HCT116 (cell line): ENCODE measurements at regions not wholly inside any gene's neighbourhood (a gene's known extent, or its start where the extent isn't known, plus 50 kb on each side); places are given as distances from the start of the nearest gene placed in this dataset.

ENCODE experiments used
- CBX3 ChIP-seq: IDR thresholded peaks from 2 replicates; pipeline ENCODE4 v1.6.1; 2012; ENCODE audit warnings: low read depth
- CEBPB ChIP-seq: IDR thresholded peaks from 2 replicates; pipeline ENCODE4 v1.6.1; 2012; ENCODE audit warnings: low read depth
- CTCF ChIP-seq, 3 experiments: fragments of 200-600 bp in 1 of 3; sonication (generic) in 1 of 3; IDR thresholded peaks in 2 of 3; conservative IDR thresholded peaks in 1 of 3; 2 replicates each; pipeline ENCODE4 v1.5.1; 2012 to 2017; ENCODE audit warnings: low read depth in 2 of 3, low read length in 2 of 3, antibody characterized with exemption in 1 of 3, borderline replicate concordance in 1 of 3, control low read depth in 1 of 3, mild to moderate bottlenecking in 1 of 3, mixed read lengths in 1 of 3, mixed run types in 1 of 3, moderate library complexity in 1 of 3; ENCODE audit not compliant: insufficient read depth in 1 of 3
- EGR1 ChIP-seq: IDR thresholded peaks from 2 replicates; pipeline ENCODE4 v1.6.1; 2012; ENCODE audit warnings: low read depth
- EZH2 ChIP-seq: fragments of 200-600 bp; sonication (generic); IDR thresholded peaks from 2 replicates; pipeline ENCODE4 v1.6.1; 2017; ENCODE audit warnings: antibody characterized with exemption, mixed run types
- JUND ChIP-seq: IDR thresholded peaks from 2 replicates; pipeline ENCODE4 v1.6.1; 2012
- POLR2A ChIP-seq: IDR thresholded peaks from 2 replicates; pipeline ENCODE4 v1.7.0; 2011; ENCODE audit warnings: borderline replicate concordance; ENCODE audit not compliant: insufficient read depth, insufficient read length; ENCODE audit errors: extremely low read depth
- POLR2AphosphoS5 ChIP-seq: IDR thresholded peaks from 2 replicates; pipeline ENCODE4 v1.6.1; 2011; ENCODE audit warnings: mild to moderate bottlenecking, low read depth, low read length, moderate library complexity
- TCF7L2 ChIP-seq: IDR thresholded peaks from 2 replicates; pipeline ENCODE4 v1.7.0; 2011; ENCODE audit warnings: borderline replicate concordance, inconsistent platforms; ENCODE audit not compliant: insufficient read depth, insufficient read length; ENCODE audit errors: extremely low read depth
- YY1 ChIP-seq: IDR thresholded peaks from 2 replicates; pipeline ENCODE4 v1.6.1; 2011; ENCODE audit warnings: low read length, low read depth, moderate library complexity, mild to moderate bottlenecking; ENCODE audit not compliant: insufficient replicate concordance; ENCODE audit errors: extremely low read depth
- TF ChIP-seq, protein P1 (sequence below): IDR thresholded peaks from 2 replicates; pipeline ENCODE4 v1.6.1; 2012
- TF ChIP-seq, protein P2 (sequence below): IDR thresholded peaks from 2 replicates; pipeline ENCODE4 v1.6.1; 2012; ENCODE audit warnings: low read depth

- TF ChIP-seq, protein P1, sequence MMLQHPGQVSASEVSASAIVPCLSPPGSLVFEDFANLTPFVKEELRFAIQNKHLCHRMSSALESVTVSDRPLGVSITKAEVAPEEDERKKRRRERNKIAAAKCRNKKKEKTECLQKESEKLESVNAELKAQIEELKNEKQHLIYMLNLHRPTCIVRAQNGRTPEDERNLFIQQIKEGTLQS = no peak
- TF ChIP-seq EZH2 (no peak), CTCF (IDR thresholded peaks at IDR 0.05 in 2 of 3, conservative IDR thresholded peaks at IDR 0.05 in 1 of 3; ENCODE audit: borderline replicate concordance in 1 of 3, insufficient read depth in 1 of 3, low read depth in 2 of 3, low read length in 2 of 3) (no peak), POLR2A (no peak), EGR1 (no peak), JUND (no peak), POLR2AphosphoS5 (no peak), CBX3 (no peak), YY1 (no peak), TCF7L2 (no peak), CEBPB (no peak)
- TF ChIP-seq, protein P2, sequence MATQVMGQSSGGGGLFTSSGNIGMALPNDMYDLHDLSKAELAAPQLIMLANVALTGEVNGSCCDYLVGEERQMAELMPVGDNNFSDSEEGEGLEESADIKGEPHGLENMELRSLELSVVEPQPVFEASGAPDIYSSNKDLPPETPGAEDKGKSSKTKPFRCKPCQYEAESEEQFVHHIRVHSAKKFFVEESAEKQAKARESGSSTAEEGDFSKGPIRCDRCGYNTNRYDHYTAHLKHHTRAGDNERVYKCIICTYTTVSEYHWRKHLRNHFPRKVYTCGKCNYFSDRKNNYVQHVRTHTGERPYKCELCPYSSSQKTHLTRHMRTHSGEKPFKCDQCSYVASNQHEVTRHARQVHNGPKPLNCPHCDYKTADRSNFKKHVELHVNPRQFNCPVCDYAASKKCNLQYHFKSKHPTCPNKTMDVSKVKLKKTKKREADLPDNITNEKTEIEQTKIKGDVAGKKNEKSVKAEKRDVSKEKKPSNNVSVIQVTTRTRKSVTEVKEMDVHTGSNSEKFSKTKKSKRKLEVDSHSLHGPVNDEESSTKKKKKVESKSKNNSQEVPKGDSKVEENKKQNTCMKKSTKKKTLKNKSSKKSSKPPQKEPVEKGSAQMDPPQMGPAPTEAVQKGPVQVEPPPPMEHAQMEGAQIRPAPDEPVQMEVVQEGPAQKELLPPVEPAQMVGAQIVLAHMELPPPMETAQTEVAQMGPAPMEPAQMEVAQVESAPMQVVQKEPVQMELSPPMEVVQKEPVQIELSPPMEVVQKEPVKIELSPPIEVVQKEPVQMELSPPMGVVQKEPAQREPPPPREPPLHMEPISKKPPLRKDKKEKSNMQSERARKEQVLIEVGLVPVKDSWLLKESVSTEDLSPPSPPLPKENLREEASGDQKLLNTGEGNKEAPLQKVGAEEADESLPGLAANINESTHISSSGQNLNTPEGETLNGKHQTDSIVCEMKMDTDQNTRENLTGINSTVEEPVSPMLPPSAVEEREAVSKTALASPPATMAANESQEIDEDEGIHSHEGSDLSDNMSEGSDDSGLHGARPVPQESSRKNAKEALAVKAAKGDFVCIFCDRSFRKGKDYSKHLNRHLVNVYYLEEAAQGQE = no peak
Observed at GRCh38 chr3:87788516-87788915, 270.3 kb downstream of the CGGBP1 start.
